ENCODE measurements at regions not wholly inside any gene's neighbourhood (a gene's known extent, or its start where the extent isn't known, plus 50 kb on each side); places are given as distances from the start of the nearest gene placed in this dataset.

GRCh38 chr2:64919261-64919660, 69.9 kb upstream of the SLC1A4 start:
- Histone ChIP-seq H3K9me3 (ENCODE audit: insufficient read depth, low read length, severe bottlenecking) (no peaks in the 10 kb centered on the region), H3K4me1 (ENCODE audit: insufficient read depth, low read length) (peaks cover 18% of the 10 kb centered on the region), H3K27ac (ENCODE audit: low read length) (peak overlapping the region; percentile 85), H4K20me1 (ENCODE audit: insufficient read depth, low read length) (no peaks in the 10 kb centered on the region), H3K36me3 (ENCODE audit: insufficient read depth, low read length) (no peaks in the 10 kb centered on the region), H3K4me3 (ENCODE audit: low read depth in 1 of 2, low read length in 2 of 2) (no peak overlapping the region), H3K27me3 (ENCODE audit: insufficient read depth, low read length, poor library complexity) (no peaks in the 10 kb centered on the region), H3K4me2 (ENCODE audit: insufficient read depth, low read length) (peak overlapping the region; percentile 83; the same call in 1 of the 2 replicates), H2AFZ (ENCODE audit: low read depth, low read length) (no peak overlapping the region), H3K79me2 (ENCODE audit: insufficient read depth, low read length) (peaks cover 8% of the 10 kb centered on the region), H3K9ac (ENCODE audit: low read depth, low read length) (no peak overlapping the region)
- DNase-seq (peak; percentile 28), ATAC-seq (ENCODE audit: insufficient read depth, low read depth) (peak; percentile 8; the same call in 1 of the 3 replicates)
- TF ChIP-seq, protein P1, sequence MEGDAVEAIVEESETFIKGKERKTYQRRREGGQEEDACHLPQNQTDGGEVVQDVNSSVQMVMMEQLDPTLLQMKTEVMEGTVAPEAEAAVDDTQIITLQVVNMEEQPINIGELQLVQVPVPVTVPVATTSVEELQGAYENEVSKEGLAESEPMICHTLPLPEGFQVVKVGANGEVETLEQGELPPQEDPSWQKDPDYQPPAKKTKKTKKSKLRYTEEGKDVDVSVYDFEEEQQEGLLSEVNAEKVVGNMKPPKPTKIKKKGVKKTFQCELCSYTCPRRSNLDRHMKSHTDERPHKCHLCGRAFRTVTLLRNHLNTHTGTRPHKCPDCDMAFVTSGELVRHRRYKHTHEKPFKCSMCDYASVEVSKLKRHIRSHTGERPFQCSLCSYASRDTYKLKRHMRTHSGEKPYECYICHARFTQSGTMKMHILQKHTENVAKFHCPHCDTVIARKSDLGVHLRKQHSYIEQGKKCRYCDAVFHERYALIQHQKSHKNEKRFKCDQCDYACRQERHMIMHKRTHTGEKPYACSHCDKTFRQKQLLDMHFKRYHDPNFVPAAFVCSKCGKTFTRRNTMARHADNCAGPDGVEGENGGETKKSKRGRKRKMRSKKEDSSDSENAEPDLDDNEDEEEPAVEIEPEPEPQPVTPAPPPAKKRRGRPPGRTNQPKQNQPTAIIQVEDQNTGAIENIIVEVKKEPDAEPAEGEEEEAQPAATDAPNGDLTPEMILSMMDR (IDR thresholded peaks at IDR 0.05; ENCODE audit: borderline replicate concordance, extremely low read depth, low read length, poor library complexity, severe bottlenecking) = no peak
- TF ChIP-seq EZH2 (IDR thresholded peaks at IDR 0.05; ENCODE audit: borderline replicate concordance, low read depth, low read length, severe bottlenecking) = no peak

DNA sequence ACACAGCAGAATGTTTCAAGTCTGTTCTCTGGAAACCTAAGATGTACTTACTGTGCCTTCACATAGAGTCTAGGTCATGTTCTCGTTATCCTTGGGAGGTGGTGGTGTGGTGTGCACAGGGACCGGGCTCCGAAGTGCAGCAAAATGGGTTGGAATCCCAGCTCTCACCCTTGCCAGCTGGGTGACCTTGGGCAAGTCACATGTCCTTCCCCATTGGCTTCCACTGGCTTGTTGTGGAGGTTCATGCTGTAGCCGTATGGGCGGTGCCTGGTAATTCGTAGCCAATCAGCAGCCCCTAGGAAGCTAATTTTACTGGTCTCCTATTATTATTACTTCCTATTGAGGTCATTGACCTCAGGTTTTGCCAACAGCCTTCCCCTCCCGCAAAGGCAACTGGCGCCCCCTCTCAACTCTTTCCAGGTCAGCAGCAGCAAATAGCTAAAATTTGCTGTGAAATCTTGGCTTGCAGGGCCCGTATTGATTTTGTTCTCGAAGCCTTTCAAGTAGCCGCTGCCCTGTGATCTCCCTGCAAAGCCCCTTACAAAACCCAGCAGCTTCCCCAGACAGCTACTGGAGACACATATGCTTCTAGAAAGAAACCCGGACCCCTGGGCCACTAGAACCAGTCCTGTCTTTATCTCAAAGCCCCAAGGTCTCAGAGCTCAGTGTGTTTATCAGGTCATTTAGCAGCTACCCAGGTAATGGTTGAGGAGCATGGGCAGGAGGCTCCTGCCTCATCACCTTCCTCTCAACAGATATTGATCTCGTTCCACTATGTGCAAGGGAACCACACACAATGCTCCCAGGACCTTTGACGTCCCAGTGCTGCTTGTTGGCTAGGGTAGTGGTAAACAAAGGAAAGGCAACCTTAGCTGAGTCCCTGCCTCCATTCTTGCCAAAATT, 66.5 kb upstream of the SLC1A4 start:
- Histone ChIP-seq H3K9ac (ENCODE audit: low read depth, low read length) (no peak overlapping the region), H4K20me1 (ENCODE audit: insufficient read depth, low read length) (no peaks in the 10 kb centered on the region), H3K27ac (ENCODE audit: low read length) (no peak overlapping the region), H3K27me3 (ENCODE audit: insufficient read depth, low read length, poor library complexity) (no peaks in the 10 kb centered on the region), H3K4me3 (ENCODE audit: low read depth in 1 of 2, low read length in 2 of 2) (no peak overlapping the region), H3K4me2 (ENCODE audit: insufficient read depth, low read length) (no peak overlapping the region), H3K36me3 (ENCODE audit: insufficient read depth, low read length) (no peaks in the 10 kb centered on the region), H3K4me1 (ENCODE audit: insufficient read depth, low read length) (peaks cover 16% of the 10 kb centered on the region), H2AFZ (ENCODE audit: low read depth, low read length) (no peak overlapping the region), H3K79me2 (ENCODE audit: insufficient read depth, low read length) (peaks cover 8% of the 10 kb centered on the region), H3K9me3 (ENCODE audit: insufficient read depth, low read length, severe bottlenecking) (no peaks in the 10 kb centered on the region)
- DNase-seq (no peak), ATAC-seq (ENCODE audit: insufficient read depth, low read depth) (no peak)
- TF ChIP-seq, protein P1 (IDR thresholded peaks at IDR 0.05; ENCODE audit: borderline replicate concordance, extremely low read depth, low read length, poor library complexity, severe bottlenecking) = peak; percentile 23
- no peak for TF ChIP-seq EZH2 (IDR thresholded peaks at IDR 0.05; ENCODE audit: borderline replicate concordance, low read depth, low read length, severe bottlenecking)

- Histone ChIP-seq H3K9me3 (ENCODE audit: insufficient read depth, low read length, severe bottlenecking) (no peaks in the 10 kb centered on the region), H2AFZ (ENCODE audit: low read depth, low read length) (no peak overlapping the region), H3K27ac (ENCODE audit: low read length) (no peak overlapping the region), H3K4me2 (ENCODE audit: insufficient read depth, low read length) (no peak overlapping the region), H3K36me3 (ENCODE audit: insufficient read depth, low read length) (no peaks in the 10 kb centered on the region), H3K9ac (ENCODE audit: low read depth, low read length) (no peak overlapping the region), H3K27me3 (ENCODE audit: insufficient read depth, low read length, poor library complexity) (no peaks in the 10 kb centered on the region), H4K20me1 (ENCODE audit: insufficient read depth, low read length) (no peaks in the 10 kb centered on the region), H3K4me3 (ENCODE audit: low read depth in 1 of 2, low read length in 2 of 2) (no peak overlapping the region), H3K4me1 (ENCODE audit: insufficient read depth, low read length) (peaks cover 11% of the 10 kb centered on the region), H3K79me2 (ENCODE audit: insufficient read depth, low read length) (peaks cover 6% of the 10 kb centered on the region)
- TF ChIP-seq EZH2 (IDR thresholded peaks at IDR 0.05; ENCODE audit: borderline replicate concordance, low read depth, low read length, severe bottlenecking) = no peak
- TF ChIP-seq, protein P1 (IDR thresholded peaks at IDR 0.05; ENCODE audit: borderline replicate concordance, extremely low read depth, low read length, poor library complexity, severe bottlenecking) = no peak
- DNase-seq (no peak), ATAC-seq (ENCODE audit: insufficient read depth, low read depth) (no peak)
Measured at GRCh38 chr2:64923385-64923710, 65.9 kb upstream of the SLC1A4 start.

All from DND-41 (cell line).